GM12873 (cell line): ENCODE measurements at regions not wholly inside any gene's neighbourhood (a gene's known extent, or its start where the extent isn't known, plus 50 kb on each side); places are given as distances from the start of the nearest gene placed in this dataset.

Experiments used
- TF ChIP-seq, protein P1 (sequence below): IDR thresholded peaks from 2 replicates; pipeline ENCODE4 v1.5.1; 2012; ENCODE audit warnings: low read depth, mild to moderate bottlenecking, moderate library complexity, low read length, control low read depth; ENCODE audit not compliant: insufficient read depth; ENCODE audit errors: missing control alignments

DNA sequence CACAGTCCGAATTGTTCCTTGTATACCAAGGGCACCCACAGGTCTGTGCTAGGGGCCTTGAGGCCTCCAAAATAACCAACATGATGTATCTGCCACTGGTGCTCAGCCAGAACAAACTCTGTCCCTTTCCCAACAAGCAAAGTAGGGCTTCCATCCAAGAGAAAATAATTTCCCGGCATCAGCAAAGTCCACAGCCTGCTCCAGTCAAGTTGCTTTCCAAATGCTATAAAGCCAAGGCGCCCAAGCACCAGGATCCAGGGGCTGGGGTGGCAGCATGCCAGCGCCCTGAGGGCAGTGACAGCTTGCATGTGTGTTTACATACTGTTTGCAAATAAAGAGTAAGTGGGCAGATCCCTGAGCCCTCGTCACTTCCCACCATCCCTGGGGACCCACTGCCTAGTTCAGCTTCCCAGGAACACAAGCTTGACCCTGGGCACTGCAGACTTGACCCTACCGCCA lies 155.9 kb downstream of the ERCC6L2 start:
- TF ChIP-seq, protein P1, sequence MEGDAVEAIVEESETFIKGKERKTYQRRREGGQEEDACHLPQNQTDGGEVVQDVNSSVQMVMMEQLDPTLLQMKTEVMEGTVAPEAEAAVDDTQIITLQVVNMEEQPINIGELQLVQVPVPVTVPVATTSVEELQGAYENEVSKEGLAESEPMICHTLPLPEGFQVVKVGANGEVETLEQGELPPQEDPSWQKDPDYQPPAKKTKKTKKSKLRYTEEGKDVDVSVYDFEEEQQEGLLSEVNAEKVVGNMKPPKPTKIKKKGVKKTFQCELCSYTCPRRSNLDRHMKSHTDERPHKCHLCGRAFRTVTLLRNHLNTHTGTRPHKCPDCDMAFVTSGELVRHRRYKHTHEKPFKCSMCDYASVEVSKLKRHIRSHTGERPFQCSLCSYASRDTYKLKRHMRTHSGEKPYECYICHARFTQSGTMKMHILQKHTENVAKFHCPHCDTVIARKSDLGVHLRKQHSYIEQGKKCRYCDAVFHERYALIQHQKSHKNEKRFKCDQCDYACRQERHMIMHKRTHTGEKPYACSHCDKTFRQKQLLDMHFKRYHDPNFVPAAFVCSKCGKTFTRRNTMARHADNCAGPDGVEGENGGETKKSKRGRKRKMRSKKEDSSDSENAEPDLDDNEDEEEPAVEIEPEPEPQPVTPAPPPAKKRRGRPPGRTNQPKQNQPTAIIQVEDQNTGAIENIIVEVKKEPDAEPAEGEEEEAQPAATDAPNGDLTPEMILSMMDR: no peak

DNA sequence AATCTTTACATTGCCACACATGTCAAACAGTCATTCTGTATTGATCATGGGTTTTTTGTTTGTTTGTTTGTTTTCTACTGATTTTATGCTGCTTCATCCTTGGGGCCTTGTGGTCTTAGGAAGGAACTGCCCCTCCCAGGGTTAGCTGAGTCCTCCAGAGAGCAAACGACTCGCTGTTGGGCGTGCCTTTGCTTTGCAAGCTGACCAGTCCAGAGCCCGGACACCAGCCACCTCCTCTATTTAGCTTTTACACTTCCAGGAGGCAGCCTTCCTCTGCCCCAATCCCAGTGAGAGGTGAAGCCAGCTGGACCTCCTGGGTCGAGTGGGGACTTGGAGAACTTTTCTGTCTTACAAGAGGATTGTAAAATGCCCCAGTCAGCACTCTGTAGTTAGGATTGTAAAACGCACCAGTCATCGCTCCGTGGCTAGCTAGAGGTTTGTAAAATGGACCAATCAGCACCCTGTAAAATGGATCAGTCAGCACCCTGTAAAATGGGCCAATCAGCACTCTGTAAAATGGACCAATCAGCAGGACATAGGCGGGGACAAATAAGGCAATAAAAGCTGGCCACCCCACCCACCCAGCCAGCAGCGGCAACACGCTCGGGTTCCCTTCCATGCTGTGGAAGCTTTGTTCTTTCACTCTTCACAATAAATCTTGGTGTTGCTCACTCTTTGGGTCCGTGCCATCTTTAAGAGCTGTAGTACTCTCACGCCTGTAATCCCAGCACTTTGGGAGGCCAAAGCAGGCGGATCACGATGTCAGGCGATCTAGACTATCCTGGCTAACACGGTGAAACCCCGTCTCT lies 154.4 kb downstream of the ERCC6L2 start:
- TF ChIP-seq, protein P1: no peak

DNA sequence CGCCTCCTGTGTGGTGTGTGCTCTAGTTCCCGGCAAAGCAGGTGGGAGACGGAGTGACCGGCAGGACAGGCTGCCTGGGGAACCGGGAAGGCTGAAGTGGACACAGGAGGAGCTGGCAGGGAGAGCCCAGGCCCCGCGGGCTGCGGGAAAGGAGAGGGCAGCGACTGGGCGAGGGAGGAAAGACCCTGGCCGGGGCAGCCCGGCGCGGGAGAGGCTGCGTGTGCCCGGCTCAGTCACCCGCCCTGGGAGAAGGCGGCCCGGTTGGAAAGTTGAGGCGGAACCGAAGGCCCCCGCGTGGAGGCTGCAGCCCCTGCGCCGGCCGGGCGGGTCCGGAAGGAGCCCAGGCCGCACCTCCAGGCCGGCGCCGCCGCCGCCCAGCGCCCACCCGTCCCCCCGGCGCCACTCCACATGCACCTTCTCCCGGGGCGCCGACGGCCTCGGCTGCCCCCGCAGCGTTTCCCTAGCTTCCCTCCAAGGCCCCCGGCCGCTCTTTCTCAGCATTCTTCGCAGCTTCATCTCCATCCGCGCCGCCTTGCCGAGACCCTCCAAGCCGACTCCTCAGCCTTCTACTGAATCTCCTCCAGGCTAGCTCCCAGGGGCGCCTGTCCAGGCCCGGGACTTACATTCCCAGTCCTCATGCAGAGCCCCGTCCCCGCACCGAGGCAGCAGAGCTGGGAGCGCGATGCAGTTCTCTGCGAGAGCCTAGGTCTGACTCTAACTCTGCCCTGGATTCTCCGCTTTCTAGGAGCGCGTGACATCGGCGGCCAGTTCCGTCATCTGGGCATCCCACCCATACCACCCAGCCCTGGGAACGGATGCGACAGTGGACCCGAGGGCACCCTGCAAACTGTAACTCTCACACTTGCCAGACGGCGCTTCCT lies 152.0 kb downstream of the ERCC6L2 start:
- TF ChIP-seq, protein P1: no peak

DNA sequence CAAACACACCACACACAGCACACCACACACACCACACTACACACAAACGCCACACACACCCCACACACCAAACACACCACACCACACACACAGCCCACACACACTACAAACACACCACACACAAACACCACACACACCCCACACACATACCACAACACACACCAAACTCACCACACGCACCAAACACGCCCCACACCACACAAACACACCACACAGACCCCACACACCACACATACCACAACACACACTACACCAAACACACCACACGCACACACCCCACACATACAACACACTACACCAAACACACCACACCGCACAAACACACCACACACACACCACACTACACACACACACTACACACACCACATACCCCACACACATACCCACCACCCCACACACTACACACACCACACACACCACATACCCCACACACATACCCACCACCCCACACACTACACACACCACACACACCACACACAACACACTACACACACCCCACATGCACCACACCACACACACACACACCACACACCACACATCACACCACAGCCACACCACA lies 151.2 kb downstream of the ERCC6L2 start:
- TF ChIP-seq, protein P1: no peak

DNA sequence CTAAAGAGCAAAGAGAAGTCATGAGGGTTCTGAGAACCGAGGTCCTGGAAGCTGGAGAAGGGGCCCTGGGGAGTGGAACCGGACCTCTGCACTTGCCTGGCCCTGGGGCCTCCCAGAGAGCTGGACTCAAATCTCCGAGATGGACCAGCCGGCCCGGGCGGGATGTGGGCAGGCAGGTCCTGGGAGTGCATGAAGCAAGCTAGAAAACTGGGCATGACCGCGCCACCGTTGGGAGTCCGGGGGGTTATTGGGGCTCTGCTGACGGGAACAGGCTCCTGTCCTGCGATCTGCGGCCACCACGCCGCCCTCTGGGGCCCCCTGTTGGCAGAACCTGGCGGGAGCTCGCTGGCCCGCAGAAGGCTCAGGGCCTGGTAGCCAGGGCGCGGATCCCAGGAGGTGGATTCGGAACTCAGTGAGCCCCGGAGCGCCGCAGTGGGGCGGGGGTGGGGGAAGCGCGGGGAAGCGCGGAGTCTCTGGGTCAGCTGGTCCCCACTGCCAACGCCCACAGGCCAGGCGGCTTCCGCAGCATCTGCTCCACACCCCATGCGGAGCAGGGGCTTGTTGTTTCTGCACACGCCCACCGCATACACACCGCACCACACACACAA lies 150.6 kb downstream of the ERCC6L2 start:
- TF ChIP-seq, protein P1: peak; percentile 47

DNA sequence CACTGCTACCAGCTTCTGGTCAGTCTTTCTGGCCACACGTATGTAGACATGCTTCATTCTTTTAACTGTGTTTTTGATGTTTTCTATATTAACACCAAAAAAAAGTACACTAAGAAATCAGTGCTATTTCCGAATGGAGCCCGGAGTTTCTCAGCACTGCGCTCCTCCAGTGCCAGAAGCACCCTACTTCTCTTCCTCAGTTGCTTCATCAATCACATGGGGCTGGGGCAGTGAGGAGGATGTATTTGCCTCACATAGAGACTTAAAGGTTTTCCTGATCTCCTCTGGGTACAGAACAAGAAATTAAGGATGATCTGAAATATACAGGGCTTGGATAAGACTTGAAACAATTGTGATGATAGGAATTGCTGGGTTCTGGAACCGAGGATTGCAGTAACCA lies 148.0 kb downstream of the ERCC6L2 start:
- TF ChIP-seq, protein P1: no peak
